Fibroblast of lung (primary cell): ENCODE measurements at regions not wholly inside any gene's neighbourhood (a gene's known extent, or its start where the extent isn't known, plus 50 kb on each side); places are given as distances from the start of the nearest gene placed in this dataset.

Source experiments
- DNase-seq, 2 donors: peaks; one replicate each; pipeline versions ENCODE4 v3.0.0 to v3.0.0-alpha.2; 2010; ENCODE audit warnings: low read depth in 2 of 2
- H2AFZ ChIP-seq: 2 replicates; pipeline ENCODE4 v1.5.1; 2012; ENCODE audit warnings: low read length, control low read depth, inconsistent platforms
- H3K27ac ChIP-seq: 2 replicates; pipeline ENCODE4 v1.5.1; 2011; ENCODE audit warnings: low read length, control low read depth; ENCODE audit not compliant: insufficient read depth
- H3K27me3 ChIP-seq: 2 replicates; pipeline ENCODE4 v1.5.1; 2011; ENCODE audit warnings: mild to moderate bottlenecking, low read length; ENCODE audit not compliant: control insufficient read depth, insufficient read depth
- H3K36me3 ChIP-seq: 2 replicates; pipeline ENCODE4 v1.5.1; 2011; ENCODE audit warnings: low read length; ENCODE audit not compliant: control insufficient read depth, insufficient read depth
- H3K4me1 ChIP-seq: 2 replicates; pipeline ENCODE4 v1.5.1; 2011; ENCODE audit warnings: low read length; ENCODE audit not compliant: control insufficient read depth, insufficient read depth; ENCODE audit errors: extremely low read depth
- H3K4me2 ChIP-seq: 2 replicates; pipeline ENCODE4 v1.5.1; 2011; ENCODE audit warnings: low read length, control low read depth; ENCODE audit not compliant: insufficient read depth; ENCODE audit errors: extremely low read depth
- H3K4me3 ChIP-seq, 4 experiments: fragments of 200-600 bp in 1 of 4; sonication (generic) in 1 of 4; replicated peaks in 1 of 4; 2 replicates each; pipeline ENCODE4 v1.5.1; 2011 to 2016; ENCODE audit warnings: low read length in 4 of 4, low read depth in 3 of 4, mild to moderate bottlenecking in 3 of 4, control low read depth in 2 of 4, inconsistent platforms in 1 of 4, mixed read lengths in 1 of 4; ENCODE audit not compliant: insufficient read depth in 1 of 4; ENCODE audit errors: control extremely low read depth in 1 of 4
- H3K79me2 ChIP-seq: 2 replicates; pipeline ENCODE4 v1.5.1; 2012; ENCODE audit warnings: mild to moderate bottlenecking, low read length, inconsistent platforms; ENCODE audit not compliant: control insufficient read depth, insufficient read depth
- H3K9ac ChIP-seq: 2 replicates; pipeline ENCODE4 v1.5.1; 2011; ENCODE audit warnings: mild to moderate bottlenecking, low read length, control low read depth; ENCODE audit not compliant: insufficient read depth
- H3K9me3 ChIP-seq: 2 replicates; pipeline ENCODE4 v1.5.1; 2012; ENCODE audit warnings: low read depth, low read length; ENCODE audit not compliant: control insufficient read depth, insufficient read depth
- H4K20me1 ChIP-seq: 2 replicates; pipeline ENCODE4 v1.5.1; 2011; ENCODE audit warnings: low read length; ENCODE audit not compliant: control insufficient read depth, insufficient read depth; ENCODE audit errors: extremely low read depth
- CTCF ChIP-seq, 2 donors: IDR thresholded peaks in 1 of 2; conservative IDR thresholded peaks in 1 of 2; 1 replicate in 1 of 2; 2 replicates in 1 of 2; pipeline ENCODE4 v1.5.1; 2011 to 2012; ENCODE audit warnings: low read length in 2 of 2, control low read depth in 1 of 2, inconsistent platforms in 1 of 2, low read depth in 1 of 2, mild to moderate bottlenecking in 1 of 2
- EZH2 ChIP-seq: IDR thresholded peaks from 2 replicates; pipeline ENCODE4 v1.5.1; 2012; ENCODE audit warnings: low read length, control low read depth, mild to moderate bottlenecking; ENCODE audit errors: missing control alignments

GRCh38 chr2:16102976-16103380 is 162.6 kb downstream of the MYCN start:
- no peak overlapping the region for H3K27ac ChIP-seq
- H3K27me3 ChIP-seq, result no peaks in the 10 kb centered on the region
- H2AFZ ChIP-seq, result no peak overlapping the region
- H4K20me1 ChIP-seq, result no peaks in the 10 kb centered on the region
- no peaks in the 10 kb centered on the region for H3K9me3 ChIP-seq
- no peaks in the 10 kb centered on the region for H3K4me1 ChIP-seq
- H3K4me2 ChIP-seq, result no peak overlapping the region
- H3K4me3 ChIP-seq, result no peak overlapping the region
- H3K9ac ChIP-seq, result no peak overlapping the region
- TF ChIP-seq EZH2, result no peak
- TF ChIP-seq CTCF (conservative IDR thresholded peaks at IDR 0.05 in 1 of 2, IDR thresholded peaks at IDR 0.05 in 1 of 2; ENCODE audit: low read depth in 1 of 2, low read length in 2 of 2), result no peak
- H3K79me2 ChIP-seq, result no peaks in the 10 kb centered on the region
- no peak for DNase-seq
- no peaks in the 10 kb centered on the region for H3K36me3 ChIP-seq

DNA sequence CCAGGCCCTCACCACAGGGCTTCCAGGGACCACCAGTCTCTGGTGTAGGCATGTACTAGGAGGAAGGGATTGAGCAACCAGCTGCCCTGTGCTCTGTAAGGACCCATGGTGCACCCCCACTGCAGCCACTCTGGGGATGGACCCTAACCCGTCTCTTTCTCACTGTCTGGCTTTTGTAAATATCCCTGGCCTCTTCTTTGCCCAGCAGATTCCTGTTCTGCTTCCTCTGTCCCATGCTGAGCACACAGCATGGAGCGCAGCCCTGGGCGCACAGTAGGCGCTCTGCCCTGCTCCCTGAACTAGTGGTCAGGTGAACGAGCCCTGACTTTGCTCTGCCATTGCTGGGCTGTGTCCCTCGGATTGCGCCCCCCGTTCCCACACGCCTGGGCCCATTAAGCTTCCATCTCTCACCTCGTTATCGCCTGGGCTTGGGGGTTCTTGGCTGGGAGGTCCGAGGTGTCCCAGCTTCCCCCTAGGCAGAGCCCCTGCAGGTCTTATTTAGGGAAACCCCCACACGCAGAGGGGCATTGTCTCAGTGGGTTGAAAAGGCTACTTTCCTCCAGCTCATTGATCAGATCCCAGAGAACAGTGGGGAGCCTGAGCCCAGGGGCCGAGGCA is 162.1 kb downstream of the MYCN start:
- H3K27me3 ChIP-seq, result no peaks in the 10 kb centered on the region
- H3K79me2 ChIP-seq, result no peaks in the 10 kb centered on the region
- TF ChIP-seq CTCF (conservative IDR thresholded peaks at IDR 0.05 in 1 of 2, IDR thresholded peaks at IDR 0.05 in 1 of 2; ENCODE audit: low read depth in 1 of 2, low read length in 2 of 2) (no peak), EZH2 (no peak)
- no peaks in the 10 kb centered on the region for H3K36me3 ChIP-seq
- DNase-seq, result no peak
- no peak overlapping the region for H2AFZ ChIP-seq
- H3K27ac ChIP-seq, result no peak overlapping the region
- H3K9ac ChIP-seq, result no peak overlapping the region
- no peak overlapping the region for H3K4me3 ChIP-seq
- no peaks in the 10 kb centered on the region for H4K20me1 ChIP-seq
- no peak overlapping the region for H3K4me2 ChIP-seq
- no peaks in the 10 kb centered on the region for H3K4me1 ChIP-seq
- no peaks in the 10 kb centered on the region for H3K9me3 ChIP-seq

- DNase-seq, result no peak
- Histone ChIP-seq H3K4me1 (no peaks in the 10 kb centered on the region), H3K9me3 (no peaks in the 10 kb centered on the region), H3K9ac (no peak overlapping the region), H3K36me3 (no peaks in the 10 kb centered on the region), H3K79me2 (no peaks in the 10 kb centered on the region), H3K27me3 (no peaks in the 10 kb centered on the region), H4K20me1 (no peaks in the 10 kb centered on the region), H3K4me3 (no peak overlapping the region), H3K27ac (no peak overlapping the region), H2AFZ (no peak overlapping the region), H3K4me2 (no peak overlapping the region)
- TF ChIP-seq EZH2, result no peak
- no peak for TF ChIP-seq CTCF (conservative IDR thresholded peaks at IDR 0.05 in 1 of 2, IDR thresholded peaks at IDR 0.05 in 1 of 2; ENCODE audit: low read depth in 1 of 2, low read length in 2 of 2)
Observed at GRCh38 chr2:16101196-16101595, 160.8 kb downstream of the MYCN start.
